ENCODE measurements at regions not wholly inside any gene's neighbourhood (a gene's known extent, or its start where the extent isn't known, plus 50 kb on each side); places are given as distances from the start of the nearest gene placed in this dataset.

GRCh38 chr10:121057269-121057668 lies 206.1 kb downstream of the WDR11 start:
- no peak for TF ChIP-seq CTCF (IDR thresholded peaks at IDR 0.05; ENCODE audit: insufficient read depth, missing control alignments)
- DNase-seq (ENCODE audit: insufficient read length, low spot score) (no peak), FAIRE-seq (no peak)

- no peak for TF ChIP-seq CTCF (IDR thresholded peaks at IDR 0.05; ENCODE audit: insufficient read depth, missing control alignments)
- DNase-seq (ENCODE audit: insufficient read length, low spot score) = no peak
- no peak for FAIRE-seq
Observed at GRCh38 chr10:121058082-121058481, 206.9 kb downstream of the WDR11 start.

- DNase-seq (ENCODE audit: insufficient read length, low spot score) (no peak), FAIRE-seq (no peak)
- TF ChIP-seq CTCF (IDR thresholded peaks at IDR 0.05; ENCODE audit: insufficient read depth, missing control alignments) = no peak
Observed at GRCh38 chr10:121059351-121059750, 208.2 kb downstream of the WDR11 start.

- no peak for FAIRE-seq
- DNase-seq (ENCODE audit: insufficient read length, low spot score) = no peak
Observed at GRCh38 chr10:121062115-121062514, 211.0 kb downstream of the WDR11 start.

GRCh38 chr10:121063744-121064143 lies 212.6 kb downstream of the WDR11 start:
- FAIRE-seq (no peak), DNase-seq (ENCODE audit: insufficient read length, low spot score) (no peak)
- TF ChIP-seq CTCF (IDR thresholded peaks at IDR 0.05; ENCODE audit: insufficient read depth, missing control alignments) = no peak

More at GRCh38 chr10:121062115-121062514, 211.0 kb downstream of the WDR11 start:
- TF ChIP-seq CTCF (IDR thresholded peaks at IDR 0.05; ENCODE audit: insufficient read depth, missing control alignments) = no peak

GRCh38 chr10:121064491-121064890 lies 213.3 kb downstream of the WDR11 start:
- TF ChIP-seq CTCF (IDR thresholded peaks at IDR 0.05; ENCODE audit: insufficient read depth, missing control alignments) = no peak
- FAIRE-seq = no peak

GRCh38 chr10:121065330-121065729 lies 214.2 kb downstream of the WDR11 start:
- TF ChIP-seq CTCF (IDR thresholded peaks at IDR 0.05; ENCODE audit: insufficient read depth, missing control alignments) = no peak
- no peak for DNase-seq (ENCODE audit: insufficient read length, low spot score)
- FAIRE-seq = no peak

More at GRCh38 chr10:121064491-121064890, 213.3 kb downstream of the WDR11 start:
- no peak for DNase-seq (ENCODE audit: insufficient read length, low spot score)
